ENCODE measurements at regions not wholly inside any gene's neighbourhood (a gene's known extent, or its start where the extent isn't known, plus 50 kb on each side); places are given as distances from the start of the nearest gene placed in this dataset.

DNA sequence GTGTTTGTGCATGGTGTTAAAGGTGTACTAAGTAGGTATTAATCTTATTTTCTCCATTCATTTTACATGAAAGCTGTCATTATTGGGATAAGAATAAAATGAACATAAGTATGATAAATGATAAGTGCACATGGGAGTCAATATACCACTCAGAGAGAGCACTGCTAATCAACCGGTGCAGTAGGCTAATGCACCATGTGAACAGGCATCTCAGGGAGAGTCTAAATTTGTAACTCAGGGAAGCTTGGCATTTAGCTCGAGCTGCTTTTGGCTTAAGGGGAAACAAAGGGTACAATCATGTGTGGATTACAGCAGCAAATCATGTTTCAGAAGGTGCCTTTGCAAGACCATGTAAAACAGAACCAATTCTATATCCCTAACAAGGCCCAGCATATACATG lies 127.4 kb downstream of the MGST1 start:
- no peak for TF ChIP-seq GATA1 (IDR thresholded peaks at IDR 0.05; ENCODE audit: low read depth, low read length)
- TF ChIP-seq POLR2A (IDR thresholded peaks at IDR 0.05; ENCODE audit: low read length), result no peak
- DNase-seq, result no peak

DNA sequence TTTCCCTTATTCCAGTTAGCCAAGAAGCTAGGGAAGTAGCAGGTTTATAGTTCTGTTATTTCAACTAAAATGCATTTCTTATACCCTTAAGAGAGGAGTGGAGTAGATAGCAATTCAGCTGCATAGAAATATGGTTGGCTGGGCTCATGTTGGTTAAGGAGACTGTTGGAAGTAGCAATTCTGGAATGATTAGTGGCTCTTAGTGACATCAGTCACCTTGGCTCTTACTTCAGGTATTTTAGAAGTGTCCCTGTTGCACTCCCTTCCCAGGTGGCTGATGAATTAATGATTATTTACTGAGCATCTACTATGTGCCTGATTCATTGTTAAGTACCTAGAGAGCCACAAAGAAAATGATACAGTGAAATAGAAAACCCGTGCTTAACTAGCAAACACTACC lies 128.1 kb downstream of the MGST1 start:
- no peak for TF ChIP-seq POLR2A (IDR thresholded peaks at IDR 0.05; ENCODE audit: low read length)
- TF ChIP-seq GATA1 (IDR thresholded peaks at IDR 0.05; ENCODE audit: low read depth, low read length), result no peak

DNA sequence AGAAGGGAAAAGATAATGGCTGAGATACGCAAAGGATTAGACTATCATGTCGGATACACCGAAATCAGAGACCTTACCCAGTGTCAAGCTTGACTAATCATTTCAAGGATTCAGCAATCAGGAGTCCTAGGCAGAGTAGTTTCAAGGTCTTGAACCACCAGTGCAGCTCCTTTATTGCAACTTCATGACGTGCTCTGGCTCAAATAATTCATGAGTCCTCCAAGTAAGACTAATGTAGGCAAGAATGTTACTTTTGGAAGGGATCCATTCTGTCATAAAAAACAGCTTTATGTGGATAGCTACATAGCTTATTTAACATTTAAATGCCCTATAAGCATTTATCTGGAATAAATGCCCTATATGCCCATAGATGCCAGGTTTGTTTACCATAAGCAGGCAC lies 123.2 kb downstream of the LMO3 start:
- no peak for TF ChIP-seq GATA1 (IDR thresholded peaks at IDR 0.05; ENCODE audit: low read depth, low read length)
- TF ChIP-seq POLR2A (IDR thresholded peaks at IDR 0.05; ENCODE audit: low read length), result no peak
- no peak for DNase-seq

More for the DNA sequence above, 128.1 kb downstream of the MGST1 start:
- no peak for DNase-seq

DNA sequence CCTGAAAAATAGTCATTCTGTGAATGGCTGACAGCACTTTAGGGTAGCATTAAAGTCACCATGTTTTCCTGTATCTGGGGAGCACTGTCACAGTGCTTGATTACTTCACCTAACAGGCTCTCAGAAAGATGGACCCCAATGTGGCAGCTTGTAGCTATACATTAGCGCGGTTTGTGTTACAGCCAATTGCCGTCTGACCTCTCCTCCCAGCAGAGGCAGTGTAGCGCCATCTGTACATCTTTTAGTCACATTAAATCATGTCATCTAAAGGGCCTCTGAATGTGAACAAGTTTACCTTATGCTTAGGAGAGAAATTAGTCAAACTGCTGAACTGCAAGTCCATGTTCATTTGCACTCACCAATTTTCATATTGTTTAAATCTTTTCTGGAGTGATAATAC lies 113.7 kb downstream of the LMO3 start:
- no peak for TF ChIP-seq POLR2A (IDR thresholded peaks at IDR 0.05; ENCODE audit: low read length)
- TF ChIP-seq GATA1 (IDR thresholded peaks at IDR 0.05; ENCODE audit: low read depth, low read length), result no peak
- peak in 1 of 2 experiments; percentile 1 for DNase-seq

DNA sequence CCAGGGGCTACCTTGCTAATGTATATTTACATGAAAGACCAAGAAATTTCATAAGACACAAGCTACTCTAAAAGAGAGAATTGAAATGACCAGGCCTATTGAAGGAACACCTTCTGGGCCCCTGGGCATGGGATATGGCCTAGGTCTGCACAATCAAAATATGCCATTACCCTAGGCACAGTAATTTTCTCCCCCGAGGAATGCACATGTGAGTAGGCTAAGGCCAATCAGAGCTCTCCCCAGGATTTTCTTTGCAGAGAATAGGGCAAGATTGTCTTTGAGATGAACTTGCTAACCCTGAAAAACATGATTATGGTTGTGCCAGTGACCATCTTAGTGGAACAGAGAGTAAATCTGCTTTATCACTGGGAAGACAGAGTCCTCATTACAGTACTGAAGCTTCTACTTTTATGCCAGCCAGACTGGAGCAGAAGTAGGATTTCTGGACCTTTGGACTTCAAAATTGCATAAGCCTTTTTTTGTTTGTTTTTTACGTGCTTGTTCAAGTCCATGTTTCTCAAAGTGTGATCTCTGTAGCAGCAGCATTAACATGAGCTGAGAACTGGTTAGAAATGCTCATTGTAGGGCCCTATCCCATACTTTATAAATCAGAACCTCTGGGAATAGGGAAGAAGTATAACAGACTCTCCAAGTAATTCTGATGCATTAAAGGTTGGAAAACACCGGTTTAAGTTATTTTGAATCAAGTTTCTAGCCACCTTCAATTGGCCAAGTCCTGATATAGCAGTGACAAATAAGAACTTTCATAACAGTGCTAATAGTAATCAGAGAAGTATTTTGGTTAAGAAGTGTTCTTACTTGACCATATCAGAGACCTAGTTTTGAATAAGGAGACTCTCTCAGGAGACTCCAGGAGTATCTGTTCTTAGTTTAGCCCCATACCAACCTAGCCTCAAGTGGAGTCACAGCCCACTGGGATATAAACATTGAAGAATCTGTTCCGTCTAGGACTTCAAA lies 112.9 kb downstream of the LMO3 start:
- TF ChIP-seq GATA1 (IDR thresholded peaks at IDR 0.05; ENCODE audit: low read depth, low read length), result no peak
- no peak for TF ChIP-seq POLR2A (IDR thresholded peaks at IDR 0.05; ENCODE audit: low read length)
- no peak for DNase-seq

DNA sequence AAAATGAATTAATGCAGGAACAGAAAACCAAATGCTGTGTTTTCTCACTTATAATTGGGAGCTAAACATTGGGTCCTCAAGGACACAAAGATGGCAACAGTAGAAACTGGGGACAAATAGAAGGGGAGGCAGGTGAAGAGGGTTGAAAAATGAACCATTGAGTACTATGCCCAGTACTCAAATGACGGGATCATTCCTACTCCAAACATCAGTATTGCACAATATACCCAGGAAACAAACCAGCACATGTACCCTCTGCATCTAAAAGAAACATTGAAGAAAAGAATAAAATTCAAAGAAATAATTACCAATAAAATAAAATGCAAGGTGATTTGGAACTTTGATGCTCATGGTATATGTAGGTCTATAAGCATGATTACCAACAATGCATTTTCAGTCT lies 110.8 kb downstream of the LMO3 start:
- no peak for DNase-seq
- TF ChIP-seq POLR2A (IDR thresholded peaks at IDR 0.05; ENCODE audit: low read length) (no peak), GATA1 (IDR thresholded peaks at IDR 0.05; ENCODE audit: low read depth, low read length) (no peak)
